HG02981 (cell line): ENCODE measurements at regions not wholly inside any gene's neighbourhood (a gene's known extent, or its start where the extent isn't known, plus 50 kb on each side); places are given as distances from the start of the nearest gene placed in this dataset.
A peak's percentile ranks its signal among the peaks of the same experiment; 100 is the strongest.

ENCODE experiments used
- ATAC-seq: cut with Tn5 transposase; IDR thresholded peaks from one replicate; pipeline ENCODE4 v1.9.1; 2021; ENCODE audit warnings: mild to moderate bottlenecking, moderate library complexity; ENCODE audit not compliant: unreplicated experiment

DNA sequence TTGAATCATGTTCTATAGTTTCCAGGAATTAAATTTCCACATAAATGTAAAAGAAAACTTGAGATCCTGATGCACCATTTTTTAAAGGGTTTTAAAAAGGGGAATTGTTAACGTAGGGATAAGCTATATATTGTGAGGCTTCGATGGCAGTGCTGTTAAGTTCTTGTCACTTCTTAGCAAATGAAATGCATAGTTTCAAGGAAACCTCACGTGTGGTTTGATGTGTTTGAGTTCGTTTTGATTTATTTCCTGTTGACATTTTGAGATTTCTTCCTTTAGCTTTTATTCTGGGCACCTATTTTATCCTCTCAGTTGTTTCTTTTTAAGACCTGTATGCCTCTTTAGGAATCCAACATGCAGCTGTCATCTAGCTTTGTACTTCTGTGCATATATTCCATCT lies 301.0 kb downstream of the DOCK8 start:
- no peak for ATAC-seq

DNA sequence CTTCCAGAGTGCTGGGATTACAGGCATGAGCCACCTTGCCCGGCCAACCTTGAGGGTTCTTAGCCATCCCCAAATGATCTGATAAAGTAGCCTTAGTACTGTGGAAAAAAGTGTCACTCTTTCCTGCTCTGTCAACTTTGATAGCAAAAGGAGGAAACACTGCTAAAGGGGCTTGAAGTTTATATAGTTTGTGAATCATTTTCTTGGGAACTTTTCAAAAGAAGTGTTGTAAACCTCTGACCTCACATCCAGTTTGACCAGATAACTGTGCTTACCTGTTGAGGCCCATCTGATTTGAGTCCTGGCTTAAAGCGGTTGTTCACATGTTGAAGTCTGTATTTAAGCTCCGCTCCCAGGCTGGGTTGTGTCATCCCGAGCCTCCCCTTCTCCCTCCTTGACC lies 303.3 kb downstream of the DOCK8 start:
- no peak for ATAC-seq

DNA sequence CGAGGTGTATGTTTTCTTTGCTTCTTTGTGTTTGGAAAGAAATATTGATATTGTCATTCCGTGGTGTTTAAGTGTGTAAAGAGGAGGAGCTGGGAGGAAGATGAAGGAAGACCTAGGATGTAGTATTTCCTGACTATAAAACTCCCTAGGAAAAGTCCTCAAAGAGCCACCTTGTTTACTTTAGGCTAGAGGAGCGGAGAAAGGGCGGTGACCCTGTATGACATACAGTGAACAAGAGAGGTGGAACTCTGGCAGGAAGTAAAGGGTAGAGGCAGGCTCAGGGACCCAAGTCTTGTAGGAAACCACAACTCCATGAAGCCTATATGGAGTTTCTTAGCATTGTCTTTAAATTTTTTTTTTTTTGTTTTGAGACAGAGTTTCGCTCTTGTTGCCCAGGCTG lies 303.9 kb downstream of the DOCK8 start:
- ATAC-seq: no peak

DNA sequence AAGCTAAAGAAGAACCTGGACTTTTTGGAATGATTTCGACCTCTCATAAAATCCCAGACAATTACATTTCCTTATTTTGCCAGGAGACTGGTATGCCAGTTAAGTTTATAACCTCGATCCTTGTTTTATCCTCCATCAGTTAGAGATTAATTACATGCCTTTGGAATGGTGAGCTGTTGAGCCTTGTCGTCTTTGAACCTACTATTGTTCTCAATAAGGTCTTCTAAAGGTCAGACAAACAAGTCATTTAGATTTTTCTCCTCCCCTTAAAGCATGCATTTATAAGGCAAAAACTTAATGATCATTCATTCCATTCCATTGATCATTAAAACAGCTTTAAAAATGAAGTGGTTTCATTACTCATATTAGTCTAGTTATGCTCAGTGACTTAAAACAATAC lies 304.9 kb downstream of the DOCK8 start:
- ATAC-seq: no peak

DNA sequence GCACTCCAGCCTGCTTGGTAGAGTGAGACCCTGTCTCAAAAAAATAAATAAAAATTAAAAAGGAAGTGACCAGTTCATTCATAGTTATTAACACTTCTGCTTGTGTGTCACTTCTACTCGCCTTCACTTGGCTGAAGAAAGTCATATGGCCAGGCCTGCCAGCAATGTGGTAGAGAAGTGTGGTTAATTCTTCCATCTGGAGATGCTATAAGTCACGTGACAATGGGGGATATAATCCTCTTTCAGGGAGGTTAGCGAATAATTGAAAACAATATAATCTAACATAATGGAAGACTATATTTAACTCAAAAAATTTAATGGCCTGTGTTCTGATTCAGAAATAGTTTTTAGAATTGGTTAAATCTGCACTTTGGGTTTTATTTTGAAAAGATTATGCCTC lies 305.6 kb downstream of the DOCK8 start:
- ATAC-seq: no peak

DNA sequence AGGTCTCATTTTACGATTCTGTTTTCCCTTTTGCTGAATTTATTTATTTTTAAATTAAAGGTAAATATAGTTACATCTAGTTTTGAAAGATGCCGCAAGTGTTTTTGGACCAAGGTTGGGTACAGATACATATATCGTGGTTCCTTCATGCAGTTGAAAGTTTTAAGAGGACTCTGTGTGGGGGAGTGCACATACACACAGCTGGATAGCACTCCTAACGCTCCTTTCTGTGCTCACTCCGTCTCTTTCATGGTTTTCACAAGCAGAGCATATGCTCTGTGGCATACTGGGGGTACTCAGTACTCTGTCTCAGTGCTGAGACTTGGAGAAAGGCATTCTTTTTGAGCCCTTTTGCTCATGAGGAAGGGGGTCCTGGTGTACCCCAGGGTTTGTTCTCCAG lies 307.5 kb downstream of the DOCK8 start:
- no peak for ATAC-seq

DNA sequence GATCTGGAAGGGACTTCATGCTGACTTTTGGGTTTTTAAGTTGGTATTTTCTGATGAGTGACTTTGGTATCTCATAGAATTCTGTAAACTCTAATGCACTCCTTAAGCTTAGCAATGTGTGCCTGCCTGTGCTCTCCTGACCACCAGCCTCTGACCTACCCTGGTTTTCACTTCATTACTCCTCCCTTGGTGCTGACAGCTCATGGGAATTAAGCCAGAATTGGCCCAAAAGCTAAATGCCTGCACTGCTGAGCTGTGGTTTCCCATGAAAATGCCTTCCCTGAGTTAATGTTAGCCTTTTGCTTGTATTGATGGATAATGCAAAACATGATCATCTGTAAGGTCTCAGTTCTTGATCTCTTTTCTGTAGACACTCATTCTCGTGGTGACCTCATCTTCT lies 308.0 kb downstream of the DOCK8 start:
- ATAC-seq: no peak

DNA sequence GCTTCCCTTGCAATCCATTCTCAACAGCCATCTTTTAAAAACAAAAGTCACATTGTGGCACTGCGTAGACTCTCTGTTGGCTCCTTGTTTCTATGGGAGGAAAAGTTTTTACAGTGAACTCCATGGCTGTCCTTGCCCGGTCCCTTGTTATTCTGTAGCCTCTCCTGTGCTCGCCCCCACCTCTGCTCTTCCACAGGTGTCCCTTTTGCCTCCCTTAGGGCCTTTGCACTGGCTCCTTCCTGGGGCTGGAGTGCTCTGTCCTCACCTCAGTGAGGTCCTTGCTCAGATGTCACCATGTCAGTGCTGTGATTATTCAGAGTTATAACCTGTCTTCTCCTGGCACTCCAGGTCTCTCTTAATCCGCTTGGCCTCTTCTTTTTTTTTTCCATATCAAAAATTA lies 308.8 kb downstream of the DOCK8 start:
- ATAC-seq: no peak

DNA sequence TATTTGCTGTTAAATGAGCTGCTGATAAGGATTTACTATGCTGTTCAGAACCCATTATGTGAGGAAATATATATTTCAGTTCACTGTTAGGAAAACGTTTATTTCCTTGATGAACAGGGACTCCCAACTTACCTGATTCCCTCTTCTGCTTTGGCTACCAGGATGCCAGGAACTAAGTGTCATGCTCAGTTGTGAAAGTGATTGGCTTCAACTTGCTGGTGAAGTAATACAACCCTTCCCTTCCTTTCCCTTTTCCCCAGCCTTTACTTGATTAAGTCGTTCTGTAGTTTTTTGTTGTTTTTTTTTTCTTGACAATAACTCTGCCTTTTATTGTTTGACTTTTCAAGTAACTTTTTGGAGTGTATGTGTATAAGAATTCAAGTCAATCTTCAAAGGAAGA lies 309.3 kb downstream of the DOCK8 start:
- ATAC-seq: no peak

DNA sequence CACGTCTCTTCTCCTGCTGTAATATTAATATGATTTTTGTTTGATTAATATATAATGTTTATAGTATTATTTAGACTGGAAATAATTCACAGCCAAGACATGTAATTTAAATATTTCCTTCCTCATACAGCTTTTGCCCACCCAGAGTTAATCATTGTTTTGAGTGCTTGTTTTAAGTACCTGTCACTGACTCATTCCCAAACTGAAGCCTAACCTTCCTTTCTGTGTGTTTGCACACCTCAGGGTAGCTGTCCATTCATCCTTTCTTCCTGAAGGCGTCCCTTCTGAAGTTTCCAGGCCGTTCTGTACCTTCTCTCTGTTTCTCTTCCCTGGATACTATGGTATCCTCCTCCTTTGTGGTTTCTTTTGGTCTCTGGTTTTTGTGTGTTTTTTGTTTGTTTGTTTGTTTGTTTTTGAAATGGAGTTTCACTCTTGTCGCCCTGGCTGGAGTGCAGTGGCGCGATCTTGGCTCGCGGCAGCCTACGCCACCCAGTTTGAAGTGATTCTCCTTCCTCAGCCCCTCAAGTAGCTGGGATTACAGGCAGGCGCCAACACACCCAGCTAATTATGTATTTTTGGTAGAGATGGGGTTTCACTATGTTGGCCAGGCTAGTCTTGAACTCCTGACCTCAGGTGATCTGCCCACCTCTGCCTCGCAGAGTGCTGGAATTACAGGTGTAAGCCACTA lies 312.4 kb downstream of the DOCK8 start:
- peak; percentile 60 for ATAC-seq

DNA sequence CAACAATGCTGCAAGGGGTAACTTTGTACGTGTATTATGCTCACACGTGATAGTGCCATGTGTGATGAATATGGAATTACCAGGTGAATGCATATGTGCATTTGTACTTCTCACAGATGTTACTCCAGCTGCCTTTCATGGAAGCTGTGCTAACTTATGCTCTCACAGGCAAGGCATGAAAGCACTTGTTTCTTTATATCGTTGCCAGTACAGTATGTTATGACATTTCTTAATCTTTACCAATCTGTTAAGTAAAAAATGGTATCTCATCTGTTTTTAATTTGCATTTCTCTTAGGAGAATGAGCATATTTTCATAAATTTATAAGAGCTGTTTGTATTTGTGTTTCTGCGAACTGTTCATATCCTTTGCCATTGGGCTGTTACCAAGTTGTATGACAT lies 311.8 kb upstream of the DMRT1 start:
- no peak for ATAC-seq

DNA sequence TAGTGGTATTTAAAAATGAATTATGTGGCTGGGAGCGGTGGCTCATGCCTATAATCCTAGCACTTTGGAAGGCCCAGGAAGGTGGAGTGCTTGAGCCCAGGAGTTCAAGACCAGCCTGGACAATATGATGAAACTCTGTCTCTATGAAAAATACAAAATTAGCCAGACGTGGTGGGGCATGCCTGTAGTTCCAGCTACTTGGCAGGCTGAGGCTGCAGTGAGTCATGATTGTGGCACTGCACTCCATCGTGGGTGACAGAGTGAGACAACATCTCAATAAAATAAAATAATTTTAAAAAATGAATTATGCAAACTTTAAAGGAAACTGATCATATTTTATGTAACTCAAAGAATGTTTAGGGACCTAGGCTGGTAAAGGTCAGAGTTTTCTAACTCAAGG lies 310.8 kb upstream of the DMRT1 start:
- ATAC-seq: no peak

DNA sequence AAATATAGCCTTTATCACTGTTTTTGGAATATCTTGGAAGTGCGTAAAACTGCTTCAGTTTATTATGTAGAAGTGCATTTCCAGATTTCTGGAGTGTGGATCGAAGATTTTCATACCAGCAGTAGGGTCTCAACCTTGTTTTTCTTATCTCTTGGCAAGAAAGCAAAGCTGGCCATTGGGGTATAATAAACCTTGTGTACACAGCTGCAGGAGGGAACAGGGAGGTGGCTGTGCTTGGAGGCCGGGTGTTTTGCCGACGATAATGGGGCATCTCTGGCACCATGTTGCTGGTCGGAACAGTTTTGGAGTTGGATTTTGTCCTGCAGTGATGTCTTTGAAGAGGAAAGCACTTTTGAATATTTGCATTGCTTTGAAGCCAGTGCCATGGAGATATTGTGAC lies 308.8 kb upstream of the DMRT1 start:
- ATAC-seq: no peak

DNA sequence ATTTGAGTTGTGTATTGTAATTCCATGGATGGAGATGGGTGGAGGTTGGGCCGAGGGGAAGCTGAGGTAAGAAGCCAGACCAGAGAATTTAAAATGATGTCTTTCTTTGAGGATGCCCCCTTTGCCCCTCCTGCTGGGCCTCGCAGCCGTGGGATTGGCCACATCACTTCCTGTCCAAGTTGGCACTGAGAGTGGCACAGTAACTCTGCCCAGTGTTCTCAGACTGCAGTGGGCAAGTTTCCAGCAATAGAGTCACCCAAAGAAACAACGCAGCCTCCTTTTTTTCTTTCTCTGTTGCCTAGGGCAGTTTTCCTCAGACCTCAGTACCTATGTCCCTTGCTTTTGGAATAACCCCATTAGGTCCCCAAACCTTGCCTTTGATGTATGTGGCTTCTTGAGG lies 306.6 kb upstream of the DMRT1 start:
- ATAC-seq: no peak

DNA sequence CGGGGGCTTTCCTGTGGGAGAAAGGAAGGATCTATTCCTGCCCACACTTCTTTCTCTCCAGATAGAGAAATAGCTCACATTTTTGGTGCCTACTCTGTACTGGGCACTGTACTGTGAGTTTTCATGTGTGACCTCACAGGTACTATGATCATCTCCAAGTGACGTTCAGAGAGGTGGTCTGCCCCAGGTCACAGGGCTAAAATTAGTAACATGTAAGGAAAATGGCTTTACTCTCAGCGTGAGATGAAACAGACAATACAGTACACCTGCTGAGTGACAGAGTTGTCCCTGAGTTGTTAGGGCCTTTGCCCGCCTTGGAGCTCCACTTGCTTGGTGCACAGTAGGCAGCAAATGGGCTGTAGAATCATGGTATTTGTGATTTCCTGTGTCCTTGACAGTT lies 306.1 kb upstream of the DMRT1 start:
- ATAC-seq: no peak

DNA sequence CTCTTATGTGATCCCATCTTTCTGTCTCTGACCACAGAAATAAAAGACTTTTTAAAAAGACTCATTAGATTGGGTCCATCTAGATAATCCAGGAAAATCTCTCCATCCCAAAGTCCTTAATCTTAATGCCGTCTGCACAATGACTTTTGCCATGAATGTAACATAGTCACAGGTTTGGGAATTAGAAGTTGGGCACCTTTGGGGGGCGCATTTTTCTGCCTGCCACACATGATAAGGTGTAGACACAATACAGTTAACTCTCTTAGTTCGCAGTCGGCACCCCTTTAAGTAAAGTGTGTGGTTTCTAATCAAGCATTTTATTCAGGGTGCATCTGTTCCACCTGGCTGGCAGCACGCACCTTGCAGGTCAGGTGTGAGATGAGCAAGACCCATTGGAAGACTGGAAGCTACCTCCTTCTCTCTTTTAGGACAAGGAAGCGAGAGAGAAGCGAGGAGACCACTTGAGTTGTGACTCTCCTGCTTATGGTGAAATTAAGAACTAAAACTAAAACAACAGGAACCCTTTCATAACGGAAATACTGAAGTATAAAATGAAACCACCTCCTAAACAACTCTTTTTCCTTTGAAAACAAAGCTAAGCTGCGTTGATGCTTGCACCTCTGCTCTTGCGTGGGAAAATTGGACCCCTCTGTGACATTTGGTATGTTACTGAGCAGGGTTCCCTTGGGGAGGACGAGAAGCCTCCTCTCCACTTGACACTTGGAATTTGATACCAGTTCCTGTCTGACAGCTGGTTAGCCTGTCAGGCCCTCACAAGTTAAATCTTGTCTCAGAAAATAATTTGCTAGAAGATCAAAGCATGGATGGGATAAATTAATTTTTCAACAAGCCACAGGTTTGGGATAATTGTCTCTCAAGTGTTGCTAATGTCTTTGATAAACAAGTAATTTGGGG lies 304.6 kb upstream of the DMRT1 start:
- ATAC-seq: no peak

DNA sequence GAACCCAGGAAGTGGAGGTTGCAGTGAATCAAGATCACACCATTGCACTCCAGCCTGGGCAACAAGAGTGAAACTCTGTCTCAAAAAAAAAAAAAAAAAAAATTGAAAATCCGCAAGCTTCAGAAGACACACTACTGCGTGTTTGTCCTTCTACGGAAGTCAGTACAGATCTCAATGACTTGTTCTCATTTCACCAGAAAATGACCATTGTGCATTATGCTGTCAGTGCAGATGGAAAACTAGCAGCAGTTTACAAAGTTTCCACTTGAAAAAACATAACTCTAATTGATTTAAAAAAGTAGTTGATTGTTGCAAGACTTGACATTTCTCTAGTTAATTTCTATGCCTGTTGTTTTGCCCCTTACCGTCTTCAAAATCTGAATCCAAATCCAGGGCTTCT lies 298.0 kb upstream of the DMRT1 start:
- no peak for ATAC-seq

DNA sequence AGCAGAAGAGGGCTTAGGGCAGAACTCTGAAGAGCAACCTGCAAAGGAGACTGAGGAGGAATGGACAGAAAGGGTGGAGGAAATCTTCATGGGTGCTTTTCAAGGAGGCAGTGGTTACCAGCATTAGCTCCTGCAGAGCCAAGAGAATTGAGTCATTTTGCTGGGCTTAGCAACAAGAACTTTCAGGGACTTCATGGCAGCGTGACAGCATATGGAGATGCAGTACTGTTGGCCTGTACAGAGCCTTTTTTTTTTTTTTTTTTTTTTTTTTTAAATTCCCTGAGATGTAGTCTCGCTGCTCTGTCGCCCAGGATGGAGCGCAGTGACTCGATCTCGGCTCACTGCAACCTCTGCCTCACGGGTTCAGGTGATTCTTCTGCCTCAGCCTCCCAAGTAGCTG lies 296.0 kb upstream of the DMRT1 start:
- ATAC-seq: no peak

DNA sequence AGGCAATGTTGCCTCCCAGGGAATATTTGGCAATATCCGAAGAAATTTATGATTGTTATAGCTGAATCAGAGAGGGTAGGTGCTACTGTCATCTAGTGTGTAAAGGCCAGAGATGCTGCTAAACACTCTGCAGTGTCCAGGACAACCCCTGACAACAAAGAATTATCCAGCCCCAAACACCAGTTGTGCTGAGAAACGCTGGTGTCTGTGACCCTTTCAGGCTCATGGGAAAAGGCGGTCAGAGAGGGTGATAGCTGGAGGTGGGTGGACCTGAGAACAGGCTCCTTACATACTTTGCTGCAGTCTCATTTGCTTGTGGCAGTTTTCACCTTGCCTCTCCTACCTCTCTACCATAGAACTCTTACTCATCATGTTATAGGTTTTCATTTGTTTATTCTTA lies 295.3 kb upstream of the DMRT1 start:
- ATAC-seq: no peak

DNA sequence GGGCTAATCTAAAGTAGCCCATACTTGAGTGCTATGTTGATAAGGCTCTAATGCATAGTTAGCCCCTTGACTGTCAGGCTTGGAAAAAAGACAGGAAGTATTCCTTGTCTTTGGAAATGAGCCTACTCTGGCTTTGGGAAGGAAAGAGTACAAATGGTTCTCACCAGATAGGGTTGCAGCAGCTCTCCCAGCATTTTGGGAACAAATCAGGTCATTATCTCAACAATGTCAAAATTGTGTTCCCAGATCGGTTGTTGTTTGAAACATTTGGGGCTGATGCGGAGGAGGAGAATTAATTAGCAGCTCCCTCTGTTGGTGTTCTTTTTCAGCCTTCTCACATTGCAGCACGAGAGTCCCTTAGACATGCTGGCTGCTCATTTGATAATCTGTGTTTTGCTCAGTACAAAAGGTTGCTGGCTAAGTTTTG lies 294.7 kb upstream of the DMRT1 start:
- ATAC-seq: no peak

DNA sequence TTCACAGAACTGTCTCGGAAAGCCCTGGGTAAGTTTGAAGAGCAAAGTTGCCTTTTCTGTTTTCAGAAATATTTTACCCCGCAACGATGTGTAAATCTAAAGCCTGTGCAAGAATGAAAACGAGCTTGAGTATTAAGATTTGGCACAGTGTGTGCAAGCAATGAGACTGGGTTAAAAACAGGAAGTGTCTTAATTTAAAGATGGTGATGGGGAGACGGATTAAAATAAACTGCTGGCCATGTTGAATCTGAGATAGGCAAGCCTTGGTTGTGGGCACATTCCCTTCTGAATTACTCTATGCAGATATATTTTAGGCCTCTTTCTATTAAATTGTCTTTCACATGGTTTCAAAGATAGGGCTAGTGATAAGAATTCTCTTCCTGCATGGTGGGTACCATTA lies 294.2 kb upstream of the DMRT1 start:
- ATAC-seq: no peak

DNA sequence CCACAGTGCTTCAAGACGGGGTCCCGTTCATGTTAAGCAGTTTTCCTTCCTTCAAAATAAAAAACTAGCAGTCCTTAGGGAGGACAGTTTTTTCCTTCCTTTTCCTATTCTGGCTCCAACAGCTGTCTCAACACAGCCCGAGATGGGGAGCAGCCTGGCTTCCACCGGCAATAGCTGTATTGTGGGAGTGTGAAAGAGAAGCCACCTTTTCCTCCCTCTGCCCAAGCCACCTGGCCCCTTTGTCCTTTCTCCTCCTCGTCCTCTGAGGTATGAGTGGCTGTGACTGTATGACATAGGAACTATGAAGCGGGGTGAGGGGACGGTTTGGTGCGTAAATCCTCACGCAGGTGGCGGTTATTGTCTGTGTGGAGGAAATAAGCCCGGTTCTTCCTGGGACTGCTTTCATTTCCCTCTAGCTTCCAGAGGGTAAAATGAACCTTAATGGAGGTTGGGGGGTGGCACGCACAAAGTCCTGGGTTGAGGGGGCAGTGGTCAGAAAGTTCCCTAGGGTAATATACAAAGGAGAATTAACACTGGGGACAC lies 292.0 kb upstream of the DMRT1 start:
- ATAC-seq: no peak
